Stimulated activated memory B cell treated with anti-CD40 and anti-IgM and Interleukin-4, amounts not matched to agents 10 μg/mL and 1 μg/mL and 100 μg/mL, for 72 hours (primary cell): ENCODE measurements at regions not wholly inside any gene's neighbourhood (a gene's known extent, or its start where the extent isn't known, plus 50 kb on each side); places are given as distances from the start of the nearest gene placed in this dataset.

Experiments
- ATAC-seq: fragments of 150-1000 bp; cut with Tn5 transposase; 2 replicates; pipeline ENCODE4 v1.10.0; 2021
- H3K27ac Mint-ChIP-seq: one replicate; pipeline ENCODE4 v1.8.0; 2022; ENCODE audit warnings: mild to moderate bottlenecking, mixed read lengths
- H3K27me3 Mint-ChIP-seq: one replicate; pipeline ENCODE4 v1.8.0; 2022; ENCODE audit warnings: mixed read lengths
- H3K36me3 Mint-ChIP-seq: one replicate; pipeline ENCODE4 v1.8.0; 2022; ENCODE audit warnings: mixed read lengths
- H3K4me1 Mint-ChIP-seq: one replicate; pipeline ENCODE4 v1.8.0; 2022; ENCODE audit warnings: mixed read lengths
- H3K4me3 Mint-ChIP-seq: one replicate; pipeline ENCODE4 v1.8.0; 2022; ENCODE audit warnings: mild to moderate bottlenecking, moderate library complexity, mixed read lengths
- H3K9me3 Mint-ChIP-seq: one replicate; pipeline ENCODE4 v1.8.0; 2022; ENCODE audit warnings: mixed read lengths

GRCh38 chr1:29639156-29639736, 402.9 kb downstream of the PTPRU start:
- peaks cover 9% of the 10 kb centered on the region for H3K27me3 Mint-ChIP-seq
- no peak for ATAC-seq
- no peaks in the 10 kb centered on the region for H3K4me1 Mint-ChIP-seq
- no peaks in the 10 kb centered on the region for H3K36me3 Mint-ChIP-seq
- H3K4me3 Mint-ChIP-seq = no peak overlapping the region
- H3K9me3 Mint-ChIP-seq = peaks cover 2% of the 10 kb centered on the region
- H3K27ac Mint-ChIP-seq = no peak overlapping the region

GRCh38 chr1:29638281-29638680, 402.0 kb downstream of the PTPRU start:
- Mint-ChIP-seq H3K36me3 (no peaks in the 10 kb centered on the region), H3K4me3 (no peak overlapping the region)

GRCh38 chr1:29636936-29637335, 400.6 kb downstream of the PTPRU start:
- H3K27ac Mint-ChIP-seq = no peak overlapping the region
- no peak overlapping the region for H3K4me3 Mint-ChIP-seq
- H3K4me1 Mint-ChIP-seq = no peaks in the 10 kb centered on the region
- H3K36me3 Mint-ChIP-seq = no peaks in the 10 kb centered on the region
- ATAC-seq = no peak
- peaks cover 2% of the 10 kb centered on the region for H3K9me3 Mint-ChIP-seq
- H3K27me3 Mint-ChIP-seq = peaks cover 9% of the 10 kb centered on the region

More at GRCh38 chr1:29638281-29638680, 402.0 kb downstream of the PTPRU start:
- Mint-ChIP-seq H3K27me3 (peaks cover 9% of the 10 kb centered on the region), H3K4me1 (no peaks in the 10 kb centered on the region), H3K27ac (no peak overlapping the region), H3K9me3 (peaks cover 2% of the 10 kb centered on the region)
- no peak for ATAC-seq

DNA sequence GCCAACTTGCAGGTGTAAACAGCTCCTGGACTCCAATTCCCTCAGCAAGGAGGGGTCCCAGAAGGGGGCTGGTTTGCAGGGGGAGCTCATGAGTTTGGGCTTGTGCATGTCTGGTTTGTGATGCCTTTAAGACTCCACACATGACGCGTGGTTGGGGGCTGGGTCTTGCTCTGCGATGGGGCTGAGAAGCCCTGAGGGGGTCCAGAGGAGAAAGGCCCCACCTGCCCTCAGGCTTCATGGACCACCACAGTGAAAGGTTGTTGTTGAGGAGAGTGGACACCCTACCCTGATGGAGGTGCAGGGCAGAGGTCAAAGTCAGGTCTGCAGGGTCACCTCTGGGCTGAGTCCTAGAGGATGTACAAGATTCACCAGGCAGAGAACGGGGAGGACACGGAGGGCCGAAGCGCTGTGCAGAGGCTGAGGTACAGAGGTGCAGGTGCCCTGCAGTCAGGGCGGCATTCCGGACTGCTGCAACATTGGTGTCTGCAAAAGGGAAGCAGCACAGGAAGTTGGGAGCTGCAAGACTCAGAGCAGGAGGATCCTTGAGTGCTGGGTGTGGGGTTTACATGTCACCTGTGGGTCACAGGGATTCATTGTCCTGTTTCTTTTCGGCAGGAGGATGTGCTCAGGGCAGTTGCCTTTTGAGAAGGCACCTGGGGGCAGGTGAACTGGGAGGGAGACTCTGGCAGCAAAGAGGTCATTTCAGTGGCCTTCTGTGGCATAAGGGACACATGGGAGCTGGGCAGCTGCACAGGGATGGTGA, 399.4 kb downstream of the PTPRU start:
- H3K4me3 Mint-ChIP-seq = no peak overlapping the region
- no peaks in the 10 kb centered on the region for H3K4me1 Mint-ChIP-seq
- peaks cover 9% of the 10 kb centered on the region for H3K27me3 Mint-ChIP-seq
- H3K27ac Mint-ChIP-seq = no peak overlapping the region
- no peaks in the 10 kb centered on the region for H3K36me3 Mint-ChIP-seq
- ATAC-seq = no peak
- peaks cover 2% of the 10 kb centered on the region for H3K9me3 Mint-ChIP-seq

DNA sequence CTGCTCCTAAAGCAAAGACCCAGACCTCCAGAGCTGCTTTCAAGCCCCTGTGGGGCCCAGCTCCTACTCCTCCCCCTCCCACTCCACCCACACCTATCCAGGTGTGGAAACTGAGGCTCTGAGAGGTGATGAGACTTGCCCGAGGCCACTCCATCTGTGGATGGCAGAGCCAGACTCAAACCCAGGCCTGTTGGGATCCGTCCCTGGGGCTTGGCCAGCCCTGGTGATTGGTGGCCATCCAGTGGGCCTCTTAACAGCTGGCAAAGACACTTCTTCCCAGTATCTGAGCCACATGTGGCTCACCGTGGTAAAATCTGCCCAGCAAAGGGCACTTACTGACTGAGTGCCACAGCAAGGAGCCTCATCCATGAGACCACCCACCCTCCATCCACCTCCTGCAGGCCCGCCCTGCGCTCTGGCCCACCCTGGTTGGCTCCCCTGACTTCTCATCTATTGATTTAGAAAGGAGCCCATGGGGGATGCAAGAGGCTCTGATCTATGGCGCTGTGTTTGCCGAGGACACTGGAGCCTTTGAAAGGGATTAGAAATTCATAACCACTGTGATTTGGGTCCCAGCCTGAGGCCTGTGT, 398.5 kb downstream of the PTPRU start:
- Mint-ChIP-seq H3K4me1 (no peaks in the 10 kb centered on the region), H3K27ac (no peak overlapping the region), H3K36me3 (no peaks in the 10 kb centered on the region), H3K4me3 (no peak overlapping the region), H3K27me3 (peaks cover 9% of the 10 kb centered on the region), H3K9me3 (peaks cover 2% of the 10 kb centered on the region)
- no peak for ATAC-seq

- no peaks in the 10 kb centered on the region for H3K36me3 Mint-ChIP-seq
- no peaks in the 10 kb centered on the region for H3K4me1 Mint-ChIP-seq
- H3K9me3 Mint-ChIP-seq = peaks cover 2% of the 10 kb centered on the region
- peaks cover 9% of the 10 kb centered on the region for H3K27me3 Mint-ChIP-seq
- no peak overlapping the region for H3K27ac Mint-ChIP-seq
- H3K4me3 Mint-ChIP-seq = no peak overlapping the region
- no peak for ATAC-seq
Observed at GRCh38 chr1:29634324-29634723, 398.0 kb downstream of the PTPRU start.

- Mint-ChIP-seq H3K9me3 (peaks cover 2% of the 10 kb centered on the region), H3K4me1 (no peaks in the 10 kb centered on the region), H3K27ac (no peak overlapping the region), H3K36me3 (no peaks in the 10 kb centered on the region), H3K4me3 (no peak overlapping the region), H3K27me3 (peaks cover 9% of the 10 kb centered on the region)
- ATAC-seq = no peak
Observed at GRCh38 chr1:29633771-29634170, 397.4 kb downstream of the PTPRU start.

DNA sequence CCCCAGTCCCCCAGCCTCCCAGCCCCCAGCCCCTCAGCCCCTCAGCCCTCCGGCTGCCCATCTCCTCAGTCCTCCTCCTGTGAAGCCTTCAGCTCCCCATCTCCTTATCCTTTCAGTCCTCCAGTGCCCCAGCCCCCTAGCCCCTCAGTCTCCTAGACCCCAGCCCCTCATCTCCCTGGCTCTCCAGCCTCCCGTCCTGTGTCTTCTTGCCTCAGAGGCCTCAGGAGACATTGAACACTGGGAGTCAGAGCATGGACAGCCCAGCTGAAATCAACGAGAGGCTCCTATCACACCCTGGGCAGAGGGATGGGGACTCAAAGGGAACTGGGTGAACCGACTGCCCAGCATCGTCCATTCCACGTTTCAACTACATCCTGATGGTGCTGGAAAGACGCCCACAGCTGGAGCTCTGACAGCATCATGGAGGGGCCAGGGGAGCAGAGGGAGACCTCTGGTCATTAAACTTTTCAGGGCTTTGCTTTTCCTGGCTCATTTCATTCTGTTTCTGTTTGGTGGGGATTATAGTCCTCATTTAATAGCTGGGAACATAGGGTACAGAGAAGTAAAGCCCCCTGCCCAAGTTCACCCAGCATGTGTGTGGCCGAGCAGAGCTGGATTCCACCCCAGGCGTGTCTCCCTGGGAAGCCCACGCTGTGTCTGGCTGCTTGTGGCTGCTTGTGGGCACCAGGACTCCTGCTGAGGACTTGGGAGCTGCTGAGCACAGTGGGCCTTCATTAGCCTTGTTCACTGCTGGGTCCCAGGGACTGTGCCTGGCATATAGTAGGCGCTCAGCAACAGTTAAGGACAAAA, 396.7 kb downstream of the PTPRU start:
- H3K36me3 Mint-ChIP-seq = no peaks in the 10 kb centered on the region

GRCh38 chr1:29631836-29632805, 395.8 kb downstream of the PTPRU start:
- Mint-ChIP-seq H3K36me3 (no peaks in the 10 kb centered on the region), H3K4me3 (no peak overlapping the region), H3K27me3 (peaks cover 9% of the 10 kb centered on the region), H3K9me3 (peaks cover 7% of the 10 kb centered on the region), H3K4me1 (no peaks in the 10 kb centered on the region), H3K27ac (no peak overlapping the region)
- ATAC-seq = no peak

More for the DNA sequence above, 396.7 kb downstream of the PTPRU start:
- Mint-ChIP-seq H3K27ac (no peak overlapping the region), H3K27me3 (peaks cover 9% of the 10 kb centered on the region), H3K4me1 (no peaks in the 10 kb centered on the region), H3K4me3 (no peak overlapping the region), H3K9me3 (peaks cover 8% of the 10 kb centered on the region)
- no peak for ATAC-seq

DNA sequence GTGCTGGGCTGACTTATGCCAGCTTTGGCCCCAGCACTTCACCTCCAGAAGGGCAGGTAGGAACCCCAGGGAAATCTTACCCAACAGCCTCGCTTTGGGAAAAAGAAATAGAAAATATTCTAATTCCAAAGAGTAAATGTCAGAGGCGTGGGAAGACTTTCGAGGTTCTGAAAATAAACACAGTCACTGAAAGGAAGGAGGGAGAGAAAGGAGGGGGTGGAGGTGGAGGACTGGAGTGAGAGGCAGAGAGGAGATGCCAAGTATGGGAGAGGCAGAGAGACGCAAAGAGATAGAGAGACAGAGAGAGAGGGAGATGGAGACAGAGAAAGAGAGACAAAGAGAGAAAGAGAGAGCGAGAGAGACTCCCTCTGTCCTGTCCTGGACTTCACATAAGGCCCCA, 395.0 kb downstream of the PTPRU start:
- no peak overlapping the region for H3K4me3 Mint-ChIP-seq
- ATAC-seq = no peak
- no peaks in the 10 kb centered on the region for H3K4me1 Mint-ChIP-seq
- H3K36me3 Mint-ChIP-seq = no peaks in the 10 kb centered on the region
- H3K9me3 Mint-ChIP-seq = peaks cover 12% of the 10 kb centered on the region
- H3K27me3 Mint-ChIP-seq = peaks cover 9% of the 10 kb centered on the region
- no peak overlapping the region for H3K27ac Mint-ChIP-seq

GRCh38 chr1:29630756-29631155, 394.4 kb downstream of the PTPRU start:
- H3K4me1 Mint-ChIP-seq = no peaks in the 10 kb centered on the region
- H3K4me3 Mint-ChIP-seq = no peak overlapping the region
- no peaks in the 10 kb centered on the region for H3K36me3 Mint-ChIP-seq
- no peak for ATAC-seq
- H3K27me3 Mint-ChIP-seq = peaks cover 7% of the 10 kb centered on the region
- H3K9me3 Mint-ChIP-seq = peaks cover 12% of the 10 kb centered on the region
- no peak overlapping the region for H3K27ac Mint-ChIP-seq

- H3K27ac Mint-ChIP-seq = no peak overlapping the region
- no peaks in the 10 kb centered on the region for H3K27me3 Mint-ChIP-seq
- ATAC-seq = no peak
- no peak overlapping the region for H3K4me3 Mint-ChIP-seq
- H3K4me1 Mint-ChIP-seq = no peaks in the 10 kb centered on the region
- H3K9me3 Mint-ChIP-seq = peaks cover 12% of the 10 kb centered on the region
- H3K36me3 Mint-ChIP-seq = no peaks in the 10 kb centered on the region
Observed at GRCh38 chr1:29629814-29630516, 393.6 kb downstream of the PTPRU start.

GRCh38 chr1:29629401-29629800, 393.1 kb downstream of the PTPRU start:
- H3K27ac Mint-ChIP-seq = no peak overlapping the region
- H3K36me3 Mint-ChIP-seq = no peaks in the 10 kb centered on the region
- no peak overlapping the region for H3K4me3 Mint-ChIP-seq
- H3K9me3 Mint-ChIP-seq = peaks cover 12% of the 10 kb centered on the region
- ATAC-seq = no peak
- H3K27me3 Mint-ChIP-seq = no peaks in the 10 kb centered on the region
- no peaks in the 10 kb centered on the region for H3K4me1 Mint-ChIP-seq

DNA sequence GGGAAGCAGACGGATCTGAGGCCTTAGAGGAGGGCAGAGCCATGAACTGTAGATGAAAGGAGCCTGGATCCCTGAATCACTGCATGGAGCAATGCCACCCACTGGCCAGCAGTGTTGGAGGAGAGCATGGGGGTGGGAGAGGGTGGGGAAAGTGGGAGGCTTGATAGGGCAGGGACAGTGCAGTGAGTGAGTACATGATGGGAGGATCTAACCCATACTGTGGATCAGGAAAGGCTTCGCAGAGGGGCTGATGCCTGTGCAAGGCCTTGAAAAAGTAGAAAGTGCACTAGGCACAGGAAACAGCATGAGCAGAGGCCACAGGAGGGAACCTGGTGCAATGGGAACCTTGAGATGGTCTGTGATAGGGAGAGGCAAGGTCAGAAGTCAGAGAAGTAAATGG, 391.9 kb downstream of the PTPRU start:
- Mint-ChIP-seq H3K9me3 (peaks cover 12% of the 10 kb centered on the region), H3K4me1 (no peaks in the 10 kb centered on the region), H3K36me3 (no peaks in the 10 kb centered on the region), H3K27me3 (no peaks in the 10 kb centered on the region), H3K27ac (no peak overlapping the region), H3K4me3 (no peak overlapping the region)
- no peak for ATAC-seq
